ENCODE measurements at regions not wholly inside any gene's neighbourhood (a gene's known extent, or its start where the extent isn't known, plus 50 kb on each side); places are given as distances from the start of the nearest gene placed in this dataset.

DNA sequence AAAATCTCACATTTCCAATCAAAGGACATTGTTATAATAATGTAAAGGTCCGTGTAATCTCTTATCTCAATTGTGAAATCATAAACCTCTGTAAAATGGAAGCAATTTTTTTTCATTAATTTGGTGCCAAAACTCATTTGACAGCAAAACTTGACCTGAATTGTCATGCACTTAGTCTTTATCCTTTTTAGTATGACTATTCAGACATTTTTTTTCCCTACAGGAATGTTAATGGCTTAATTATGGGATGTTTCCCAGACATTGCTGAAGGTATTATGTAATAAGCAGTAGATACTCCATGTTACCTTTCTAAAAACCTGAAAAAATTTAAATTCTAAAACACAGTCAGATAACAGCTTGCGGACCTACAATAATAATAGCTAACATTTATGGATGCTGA lies 228.9 kb downstream of the LHFPL1 start:
- no peak overlapping the region for H3K9ac ChIP-seq (ENCODE audit: low read length)
- intact Hi-C loops (cut with micrococcal nuclease), result no loop called here
- no peak overlapping the region for H3K4me3 ChIP-seq (ENCODE audit: low read length)
- H3K36me3 ChIP-seq (ENCODE audit: low read depth, low read length), result no peaks in the 10 kb centered on the region
- ATAC-seq (no peak), DNase-seq (no peak)
- H3K79me2 ChIP-seq (ENCODE audit: low read length), result no peaks in the 10 kb centered on the region
- no peaks in the 10 kb centered on the region for H3K27me3 ChIP-seq (ENCODE audit: low read length)
- BruUV-seq (replicated peaks), result no TSS peak
- no peaks in the 10 kb centered on the region for H3K4me1 ChIP-seq (ENCODE audit: insufficient read depth, low read length)
- H4K20me1 ChIP-seq (ENCODE audit: low read length), result no peaks in the 10 kb centered on the region
- no peaks in the 10 kb centered on the region for H3K9me2 ChIP-seq (replicated peaks; ENCODE audit: low read length)
- H3F3A ChIP-seq (ENCODE audit: low read length, unreplicated experiment), result no peaks in the 10 kb centered on the region
- TF ChIP-seq CTCF (conservative IDR thresholded peaks at IDR 0.05; ENCODE audit: low read depth, low read length), result no peak
- TF ChIP-seq EZH2 (IDR thresholded peaks at IDR 0.05; ENCODE audit: low read length, unreplicated experiment), result no peak
- TF ChIP-seq EZH2phosphoT487 (IDR thresholded peaks at IDR 0.05; ENCODE audit: borderline replicate concordance, low read length), result no peak
- H3K4me2 ChIP-seq (ENCODE audit: low read length), result no peak overlapping the region
- CTCF ChIA-PET, result no interaction called here
- POLR2A ChIA-PET (ENCODE audit: unreplicated experiment), result no interaction called here
- no peak overlapping the region for H2AFZ ChIP-seq (ENCODE audit: low read length)
- no peak overlapping the region for H3K27ac ChIP-seq (ENCODE audit: low read length)
- H3K9me3 ChIP-seq (ENCODE audit: low read length), result no peaks in the 10 kb centered on the region

GRCh38 chrX:112440277-112440676 lies 239.5 kb downstream of the LHFPL1 start:
- H4K20me1 ChIP-seq (ENCODE audit: low read length), result no peaks in the 10 kb centered on the region
- H3K9me3 ChIP-seq (ENCODE audit: low read length), result no peaks in the 10 kb centered on the region
- H3K4me2 ChIP-seq (ENCODE audit: low read length), result no peak overlapping the region
- POLR2A ChIA-PET (ENCODE audit: unreplicated experiment), result no interaction called here
- intact Hi-C loops (cut with micrococcal nuclease), result no loop called here
- CTCF ChIA-PET, result no interaction called here
- no peaks in the 10 kb centered on the region for H3K27me3 ChIP-seq (ENCODE audit: low read length)
- no peak overlapping the region for H3K4me3 ChIP-seq (ENCODE audit: low read length)
- BruUV-seq (replicated peaks), result no TSS peak
- H3K9ac ChIP-seq (ENCODE audit: low read length), result no peak overlapping the region
- H3F3A ChIP-seq (ENCODE audit: low read length, unreplicated experiment), result no peaks in the 10 kb centered on the region
- H3K79me2 ChIP-seq (ENCODE audit: low read length), result no peaks in the 10 kb centered on the region
- ATAC-seq (no peak), DNase-seq (no peak)
- H3K27ac ChIP-seq (ENCODE audit: low read length), result no peak overlapping the region
- H3K9me2 ChIP-seq (replicated peaks; ENCODE audit: low read length), result no peaks in the 10 kb centered on the region
- H3K4me1 ChIP-seq (ENCODE audit: insufficient read depth, low read length), result no peaks in the 10 kb centered on the region
- H3K36me3 ChIP-seq (ENCODE audit: low read depth, low read length), result no peaks in the 10 kb centered on the region
- no peak overlapping the region for H2AFZ ChIP-seq (ENCODE audit: low read length)
- no peak for TF ChIP-seq CTCF (conservative IDR thresholded peaks at IDR 0.05; ENCODE audit: low read depth, low read length)
- no peak for TF ChIP-seq EZH2phosphoT487 (IDR thresholded peaks at IDR 0.05; ENCODE audit: borderline replicate concordance, low read length)

- Histone ChIP-seq H3K9ac (ENCODE audit: low read length) (no peak overlapping the region), H3F3A (ENCODE audit: low read length, unreplicated experiment) (no peaks in the 10 kb centered on the region), H3K27ac (ENCODE audit: low read length) (no peak overlapping the region), H3K36me3 (ENCODE audit: low read depth, low read length) (no peaks in the 10 kb centered on the region), H4K20me1 (ENCODE audit: low read length) (no peaks in the 10 kb centered on the region), H3K79me2 (ENCODE audit: low read length) (no peaks in the 10 kb centered on the region), H3K4me3 (ENCODE audit: low read length) (no peak overlapping the region), H3K4me1 (ENCODE audit: insufficient read depth, low read length) (no peaks in the 10 kb centered on the region), H3K4me2 (ENCODE audit: low read length) (no peak overlapping the region), H3K9me2 (replicated peaks; ENCODE audit: low read length) (no peaks in the 10 kb centered on the region), H3K27me3 (ENCODE audit: low read length) (no peaks in the 10 kb centered on the region), H2AFZ (ENCODE audit: low read length) (no peak overlapping the region), H3K9me3 (ENCODE audit: low read length) (no peaks in the 10 kb centered on the region)
- intact Hi-C loops (cut with micrococcal nuclease), result no loop called here
- no peak for TF ChIP-seq EZH2phosphoT487 (IDR thresholded peaks at IDR 0.05; ENCODE audit: borderline replicate concordance, low read length)
- no peak for TF ChIP-seq CTCF (conservative IDR thresholded peaks at IDR 0.05; ENCODE audit: low read depth, low read length)
- TF ChIP-seq EZH2 (IDR thresholded peaks at IDR 0.05; ENCODE audit: low read length, unreplicated experiment), result no peak
- ChIA-PET CTCF (no interaction called here), POLR2A (ENCODE audit: unreplicated experiment) (no interaction called here)
- ATAC-seq (no peak), DNase-seq (no peak)
- no TSS peak for BruUV-seq (replicated peaks)
Measured at GRCh38 chrX:112424166-112424565, 255.6 kb downstream of the LHFPL1 start.

Data from PC-3 (cell line).